ENCODE measurements at regions not wholly inside any gene's neighbourhood (a gene's known extent, or its start where the extent isn't known, plus 50 kb on each side); places are given as distances from the start of the nearest gene placed in this dataset.

- TF ChIP-seq TAF1 (IDR thresholded peaks at IDR 0.05; ENCODE audit: borderline replicate concordance, insufficient read depth, low read length) (no peak), REST (IDR thresholded peaks at IDR 0.05; ENCODE audit: insufficient read depth in 1 of 2, low read depth in 2 of 2, low read length in 2 of 2) (no peak), POLR2AphosphoS5 (IDR thresholded peaks at IDR 0.05; ENCODE audit: low read depth, low read length) (no peak), SIN3A (IDR thresholded peaks at IDR 0.05; ENCODE audit: borderline replicate concordance, insufficient read depth, low read length) (no peak), FOXP2 (optimal IDR thresholded peaks at IDR 0.05; ENCODE audit: borderline replicate concordance, extremely low read depth, extremely low read length, insufficient read depth) (no peak)
These were observed 386.0 kb downstream of the RPS24 start for GRCh38 chr10:78419481-78420265.

GRCh38 chr10:78420946-78421735 is 387.5 kb downstream of the RPS24 start:
- TF ChIP-seq POLR2AphosphoS5 (IDR thresholded peaks at IDR 0.05; ENCODE audit: low read depth, low read length): no peak
- no peak for TF ChIP-seq FOXP2 (optimal IDR thresholded peaks at IDR 0.05; ENCODE audit: borderline replicate concordance, extremely low read depth, extremely low read length, insufficient read depth)
- TF ChIP-seq REST (IDR thresholded peaks at IDR 0.05; ENCODE audit: insufficient read depth in 1 of 2, low read depth in 2 of 2, low read length in 2 of 2): no peak
- TF ChIP-seq TAF1 (IDR thresholded peaks at IDR 0.05; ENCODE audit: borderline replicate concordance, insufficient read depth, low read length): no peak
- no peak for TF ChIP-seq SIN3A (IDR thresholded peaks at IDR 0.05; ENCODE audit: borderline replicate concordance, insufficient read depth, low read length)

- TF ChIP-seq REST (IDR thresholded peaks at IDR 0.05; ENCODE audit: insufficient read depth in 1 of 2, low read depth in 2 of 2, low read length in 2 of 2) (no peak), FOXP2 (optimal IDR thresholded peaks at IDR 0.05; ENCODE audit: borderline replicate concordance, extremely low read depth, extremely low read length, insufficient read depth) (no peak), TAF1 (IDR thresholded peaks at IDR 0.05; ENCODE audit: borderline replicate concordance, insufficient read depth, low read length) (no peak), SIN3A (IDR thresholded peaks at IDR 0.05; ENCODE audit: borderline replicate concordance, insufficient read depth, low read length) (no peak), POLR2AphosphoS5 (IDR thresholded peaks at IDR 0.05; ENCODE audit: low read depth, low read length) (no peak)
These were observed 391.1 kb downstream of the RPS24 start for GRCh38 chr10:78424723-78425122.

GRCh38 chr10:78426181-78426580 is 392.5 kb downstream of the RPS24 start:
- TF ChIP-seq TAF1 (IDR thresholded peaks at IDR 0.05; ENCODE audit: borderline replicate concordance, insufficient read depth, low read length) (no peak), REST (IDR thresholded peaks at IDR 0.05; ENCODE audit: insufficient read depth in 1 of 2, low read depth in 2 of 2, low read length in 2 of 2) (no peak), SIN3A (IDR thresholded peaks at IDR 0.05; ENCODE audit: borderline replicate concordance, insufficient read depth, low read length) (no peak), POLR2AphosphoS5 (IDR thresholded peaks at IDR 0.05; ENCODE audit: low read depth, low read length) (no peak), FOXP2 (optimal IDR thresholded peaks at IDR 0.05; ENCODE audit: borderline replicate concordance, extremely low read depth, extremely low read length, insufficient read depth) (no peak)
